Endothelial cell of umbilical vein (primary cell): ENCODE measurements at regions not wholly inside any gene's neighbourhood (a gene's known extent, or its start where the extent isn't known, plus 50 kb on each side); places are given as distances from the start of the nearest gene placed in this dataset.

Experiments used
- BruUV-seq: library from RNA; stranded (reverse); fragments of 400-500 nt; replicated peaks from 2 replicates; lab custom pipeline; 2021; lab: Mats Ljungman, UMichigan
- CTCF ChIA-PET: fragments of 300-600, 350-600 bp; sonication (Branson Sonifier 250); formaldehyde crosslinking; loops from one replicate; lab custom pipeline; 2021; ENCODE audit warnings: antibody characterized with exemption, inconsistent platforms; lab: Charles Lee
- POLR2A ChIA-PET: fragments of 300-600, 350-600 bp; sonication (Branson Sonifier 250); formaldehyde crosslinking; loops from one replicate; lab custom pipeline; 2021; ENCODE audit warnings: antibody characterized with exemption, inconsistent platforms; lab: Charles Lee
- DNase-seq: peaks from one replicate; pipeline ENCODE4 v3.0.0-alpha.2; 2011; ENCODE audit warnings: low read depth, low spot score
- FAIRE-seq: peaks from 2 replicates; lab custom pipeline; 2011; peaks lifted over from hg19 to GRCh38; lab: Jason Lieb, UNC
- H2AFZ ChIP-seq: 2 replicates; pipeline ENCODE4 v1.6.0; 2012; ENCODE audit warnings: low read depth, low read length, control low read depth, inconsistent platforms
- H3K27ac ChIP-seq: 2 replicates; pipeline ENCODE4 v1.5.1; 2011; ENCODE audit warnings: low read depth, mild to moderate bottlenecking, control low read depth, low read length, moderate library complexity; ENCODE audit not compliant: insufficient read depth
- H3K27me3 ChIP-seq, 2 experiments: 2 replicates each; pipeline versions ENCODE4 v1.6.0 to v1.6.1; 2011; ENCODE audit warnings: low read length in 2 of 2, mixed read lengths in 1 of 2; ENCODE audit not compliant: control insufficient read depth in 2 of 2, insufficient read depth in 2 of 2
- H3K36me3 ChIP-seq, 2 experiments: 2 replicates in 1 of 2; 3 replicates in 1 of 2; pipeline ENCODE4 v1.5.1; 2011; ENCODE audit warnings: low read length in 2 of 2, mild to moderate bottlenecking in 1 of 2, moderate library complexity in 1 of 2; ENCODE audit not compliant: control insufficient read depth in 2 of 2, insufficient read depth in 2 of 2; ENCODE audit errors: extremely low read depth in 1 of 2
- H3K4me1 ChIP-seq: 3 replicates; pipeline ENCODE4 v1.5.1; 2011; ENCODE audit warnings: mild to moderate bottlenecking, low read length; ENCODE audit not compliant: control insufficient read depth, insufficient read depth; ENCODE audit errors: extremely low read depth
- H3K4me2 ChIP-seq: 2 replicates; pipeline ENCODE4 v1.6.1; 2011; ENCODE audit warnings: low read length, control low read depth, mixed read lengths; ENCODE audit not compliant: insufficient read depth
- H3K4me3 ChIP-seq, 3 experiments: fragments of 200-600 bp in 1 of 3; sonication (generic), shearing (Covaris generic) in 1 of 3; replicated peaks in 1 of 3; 2 replicates each; pipeline ENCODE4 v1.5.1; 2011 to 2016; ENCODE audit warnings: control low read depth in 3 of 3, low read length in 3 of 3, mild to moderate bottlenecking in 2 of 3, inconsistent platforms in 1 of 3, low read depth in 1 of 3, moderate library complexity in 1 of 3; ENCODE audit not compliant: insufficient read depth in 1 of 3
- H3K79me2 ChIP-seq: 2 replicates; pipeline ENCODE4 v1.6.0; 2012; ENCODE audit warnings: low read length, inconsistent platforms; ENCODE audit not compliant: control insufficient read depth, insufficient read depth
- H3K9ac ChIP-seq: replicated peaks from 2 replicates; pipeline ENCODE3; 2011; ENCODE audit warnings: low read length, control low read depth; ENCODE audit not compliant: insufficient read depth; ENCODE audit errors: extremely low read depth
- H3K9me1 ChIP-seq: replicated peaks from 3 replicates; pipeline ENCODE4 v1.6.0; 2011; ENCODE audit warnings: mild to moderate bottlenecking, low read length; ENCODE audit not compliant: control insufficient read depth, insufficient read depth; ENCODE audit errors: extremely low read depth
- H3K9me3 ChIP-seq: replicated peaks from 2 replicates; pipeline ENCODE4 v1.5.1; 2012; ENCODE audit warnings: low read length, inconsistent platforms; ENCODE audit not compliant: control insufficient read depth, insufficient read depth
- H4K20me1 ChIP-seq: replicated peaks from 2 replicates; pipeline ENCODE3; 2011; ENCODE audit warnings: mild to moderate bottlenecking, low read length; ENCODE audit not compliant: control insufficient read depth, insufficient read depth; ENCODE audit errors: extremely low read depth
- CTCF ChIP-seq, 2 donors: IDR thresholded peaks; 1 replicate in 1 of 2; 2 replicates in 1 of 2; pipeline ENCODE4 v1.5.1; 2011; ENCODE audit warnings: low read length in 2 of 2, mild to moderate bottlenecking in 2 of 2, moderate library complexity in 2 of 2, control low read depth in 1 of 2, inconsistent platforms in 1 of 2, low read depth in 1 of 2; ENCODE audit not compliant: insufficient read depth in 1 of 2; ENCODE audit errors: extremely low read depth in 1 of 2
- EZH2 ChIP-seq: IDR thresholded peaks from 2 replicates; pipeline ENCODE4 v1.6.1; 2012; ENCODE audit warnings: borderline replicate concordance, low read depth, mild to moderate bottlenecking, moderate library complexity, low read length, inconsistent platforms; ENCODE audit not compliant: severe bottlenecking
- FOS ChIP-seq: IDR thresholded peaks from 2 replicates; pipeline ENCODE4 v1.6.1; 2011; ENCODE audit warnings: mild to moderate bottlenecking, low read length, moderate library complexity, borderline replicate concordance; ENCODE audit not compliant: insufficient read depth
- GATA2 ChIP-seq: IDR thresholded peaks from 2 replicates; pipeline ENCODE4 v1.7.0; 2011; ENCODE audit warnings: low read depth, mild to moderate bottlenecking, moderate library complexity, mixed read lengths, low read length; ENCODE audit not compliant: insufficient read length, insufficient read depth
- JUN ChIP-seq: IDR thresholded peaks from 2 replicates; pipeline ENCODE4 v1.6.1; 2011; ENCODE audit warnings: borderline replicate concordance, low read depth; ENCODE audit not compliant: insufficient read length, insufficient read depth
- MAX ChIP-seq: IDR thresholded peaks from 2 replicates; pipeline ENCODE4 v1.6.1; 2011; ENCODE audit not compliant: insufficient read depth, insufficient read length
- MYC ChIP-seq: IDR thresholded peaks from one replicate; pipeline ENCODE4 v1.6.1; 2011; ENCODE audit warnings: mild to moderate bottlenecking, low read depth, low read length
- POLR2A ChIP-seq: IDR thresholded peaks from 2 replicates; pipeline ENCODE4 v1.6.1; 2012; ENCODE audit warnings: low read depth, mild to moderate bottlenecking, control low read depth, low read length
- POLR2AphosphoS5 ChIP-seq: IDR thresholded peaks from 2 replicates; pipeline ENCODE4 v1.6.1; 2012; ENCODE audit warnings: low read depth, mild to moderate bottlenecking, control low read depth, low read length, moderate library complexity; ENCODE audit not compliant: insufficient read depth
- dilution Hi-C: fragments of 300-500 bp; cut with MboI; formaldehyde crosslinking; loops from one replicate; pipeline ENCODE4 v1.15.0; 2019; ENCODE audit warnings: low sequenced_read_pairs; ENCODE audit not compliant: extremely low pct_ligation_motif_present
- intact Hi-C: fragments of 100-400 bp; cut with micrococcal nuclease; formaldehyde crosslinking; loops from one replicate; pipeline ENCODE4 v1.10.0; 2022

DNA sequence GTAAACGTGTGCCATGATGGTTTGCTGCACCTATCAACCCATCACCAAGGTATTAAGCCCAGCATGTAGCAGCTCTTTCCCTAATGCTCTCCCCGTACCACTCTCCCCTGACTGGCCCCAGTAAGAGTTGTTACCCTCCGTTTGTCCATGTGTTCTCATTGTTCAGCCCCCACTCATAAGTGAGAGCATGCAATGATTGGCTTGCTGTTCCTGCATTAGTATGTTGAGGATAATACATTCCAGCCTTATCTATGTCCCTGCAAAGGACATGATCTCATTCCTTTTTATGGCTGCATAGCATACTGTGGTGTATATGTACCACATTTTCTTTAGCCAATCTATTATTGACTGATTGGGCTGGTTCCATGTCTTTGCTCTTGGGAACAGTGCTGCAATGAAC, 1294.9 kb upstream of the CDH8 start:
- no peak for FAIRE-seq
- Histone ChIP-seq H3K4me2 (no peak overlapping the region), H3K27me3 (no peaks in the 10 kb centered on the region), H3K4me3 (no peak overlapping the region), H4K20me1 (no peaks in the 10 kb centered on the region), H3K4me1 (no peaks in the 10 kb centered on the region), H3K36me3 (no peaks in the 10 kb centered on the region), H3K9ac (no peak overlapping the region), H3K79me2 (no peaks in the 10 kb centered on the region), H3K9me3 (no peaks in the 10 kb centered on the region), H2AFZ (no peak overlapping the region), H3K27ac (no peak overlapping the region), H3K9me1 (no peaks in the 10 kb centered on the region)
- dilution Hi-C loops (no loop called here), intact Hi-C loops (no loop called here)
- POLR2A ChIA-PET = no interaction called here
- no peak for TF ChIP-seq CTCF (IDR thresholded peaks at IDR 0.05; ENCODE audit: extremely low read depth in 1 of 2, insufficient read depth in 1 of 2, low read depth in 1 of 2, low read length in 2 of 2)
- TF ChIP-seq EZH2 = no peak
- no peak for TF ChIP-seq GATA2
- no peak for TF ChIP-seq POLR2AphosphoS5
- no peak for TF ChIP-seq POLR2A
- TF ChIP-seq MAX = no peak
- TF ChIP-seq FOS = no peak
- no peak for TF ChIP-seq MYC
- TF ChIP-seq JUN = no peak
- no peak for DNase-seq
- CTCF ChIA-PET = no interaction called here
- no TSS peak for BruUV-seq
